ENCODE measurements at regions not wholly inside any gene's neighbourhood (a gene's known extent, or its start where the extent isn't known, plus 50 kb on each side); places are given as distances from the start of the nearest gene placed in this dataset.

DNA sequence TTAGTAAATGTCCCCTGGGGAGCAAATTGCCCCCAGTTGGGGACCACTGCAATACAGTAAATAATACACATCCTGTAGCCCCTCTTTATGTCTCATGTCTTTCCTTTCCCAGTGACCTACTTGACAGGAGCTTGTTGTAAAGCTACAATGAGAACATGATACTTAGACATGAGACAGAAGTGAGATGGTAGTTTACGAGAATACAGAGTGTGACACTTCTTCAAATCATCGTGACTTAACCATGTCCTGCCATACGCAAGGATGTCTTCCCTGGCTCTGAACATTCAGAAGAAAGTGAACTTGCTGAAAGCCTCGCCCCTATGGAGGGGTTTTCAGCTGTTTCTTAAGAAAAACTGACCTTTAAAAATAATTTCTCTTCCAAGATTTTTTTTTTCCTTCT is 101.0 kb upstream of the SPACA1 start:
- H3K27ac ChIP-seq (ENCODE audit: low read depth in 2 of 2, low read length in 2 of 2) = no peak overlapping the region
- H3K4me1 ChIP-seq (ENCODE audit: control insufficient read depth in 2 of 3, insufficient read depth in 2 of 3, low read depth in 1 of 3, low read length in 3 of 3) = no peaks in the 10 kb centered on the region
- intact Hi-C loops (cut with DNase I) = no loop called here
- no peak for FAIRE-seq
- H3K9me3 ChIP-seq (ENCODE audit: control insufficient read depth in 2 of 3, insufficient read depth in 1 of 3, low read length in 3 of 3) = no peaks in the 10 kb centered on the region
- H3K27me3 ChIP-seq (ENCODE audit: control insufficient read depth, insufficient read depth, low read length) = no peaks in the 10 kb centered on the region
- no peak for TF ChIP-seq CTCF (IDR thresholded peaks at IDR 0.05; ENCODE audit: borderline replicate concordance, extremely low read depth, insufficient read depth)
- H3K36me3 ChIP-seq (ENCODE audit: control insufficient read depth in 2 of 3, insufficient read depth in 3 of 3, low read length in 3 of 3) = no peaks in the 10 kb centered on the region
- DNase-seq = no peak
- no peak overlapping the region for H3K4me3 ChIP-seq (ENCODE audit: low read length in 3 of 3)
- no peak overlapping the region for H3K9ac ChIP-seq (ENCODE audit: low read length in 3 of 3)

- Histone ChIP-seq H3K4me3 (ENCODE audit: low read length in 3 of 3) (no peak overlapping the region), H3K9ac (ENCODE audit: low read length in 3 of 3) (no peak overlapping the region), H3K36me3 (ENCODE audit: control insufficient read depth in 2 of 3, insufficient read depth in 3 of 3, low read length in 3 of 3) (no peaks in the 10 kb centered on the region), H3K27ac (ENCODE audit: low read depth in 2 of 2, low read length in 2 of 2) (no peak overlapping the region), H3K27me3 (ENCODE audit: control insufficient read depth, insufficient read depth, low read length) (no peaks in the 10 kb centered on the region), H3K9me3 (ENCODE audit: control insufficient read depth in 2 of 3, insufficient read depth in 1 of 3, low read length in 3 of 3) (no peaks in the 10 kb centered on the region), H3K4me1 (ENCODE audit: control insufficient read depth in 2 of 3, insufficient read depth in 2 of 3, low read depth in 1 of 3, low read length in 3 of 3) (no peaks in the 10 kb centered on the region)
- no peak for DNase-seq
- no peak for FAIRE-seq
- TF ChIP-seq CTCF (IDR thresholded peaks at IDR 0.05; ENCODE audit: borderline replicate concordance, extremely low read depth, insufficient read depth) = no peak
- intact Hi-C loops (cut with DNase I) = no loop called here
Observed at GRCh38 chr6:87945966-87946365, 101.7 kb upstream of the SPACA1 start.

- no peak for TF ChIP-seq CTCF (IDR thresholded peaks at IDR 0.05; ENCODE audit: borderline replicate concordance, extremely low read depth, insufficient read depth)
- H3K9me3 ChIP-seq (ENCODE audit: control insufficient read depth in 2 of 3, insufficient read depth in 1 of 3, low read length in 3 of 3) = no peaks in the 10 kb centered on the region
- H3K36me3 ChIP-seq (ENCODE audit: control insufficient read depth in 2 of 3, insufficient read depth in 3 of 3, low read length in 3 of 3) = no peaks in the 10 kb centered on the region
- H3K27me3 ChIP-seq (ENCODE audit: control insufficient read depth, insufficient read depth, low read length) = no peaks in the 10 kb centered on the region
- intact Hi-C loops (cut with DNase I) = no loop called here
- peak in 2 of 5 donors; percentile 47 to 53 for DNase-seq
- H3K9ac ChIP-seq (ENCODE audit: low read length in 3 of 3) = no peak overlapping the region
- FAIRE-seq = no peak
- no peaks in the 10 kb centered on the region for H3K4me1 ChIP-seq (ENCODE audit: control insufficient read depth in 2 of 3, insufficient read depth in 2 of 3, low read depth in 1 of 3, low read length in 3 of 3)
- H3K27ac ChIP-seq (ENCODE audit: low read depth in 2 of 2, low read length in 2 of 2) = no peak overlapping the region
- H3K4me3 ChIP-seq (ENCODE audit: low read length in 3 of 3) = no peak overlapping the region
Observed at GRCh38 chr6:87945181-87945580, 102.5 kb upstream of the SPACA1 start.

GRCh38 chr6:87944541-87944954 is 103.1 kb upstream of the SPACA1 start:
- Histone ChIP-seq H3K27me3 (ENCODE audit: control insufficient read depth, insufficient read depth, low read length) (no peaks in the 10 kb centered on the region), H3K9ac (ENCODE audit: low read length in 3 of 3) (no peak overlapping the region), H3K9me3 (ENCODE audit: control insufficient read depth in 2 of 3, insufficient read depth in 1 of 3, low read length in 3 of 3) (no peaks in the 10 kb centered on the region), H3K4me1 (ENCODE audit: control insufficient read depth in 2 of 3, insufficient read depth in 2 of 3, low read depth in 1 of 3, low read length in 3 of 3) (no peaks in the 10 kb centered on the region), H3K27ac (ENCODE audit: low read depth in 2 of 2, low read length in 2 of 2) (no peak overlapping the region), H3K4me3 (ENCODE audit: low read length in 3 of 3) (no peak overlapping the region), H3K36me3 (ENCODE audit: control insufficient read depth in 2 of 3, insufficient read depth in 3 of 3, low read length in 3 of 3) (no peaks in the 10 kb centered on the region)
- DNase-seq (peak in 4 of 5 donors; percentile 42 to 72 (median 49)), FAIRE-seq (no peak)
- TF ChIP-seq CTCF (IDR thresholded peaks at IDR 0.05; ENCODE audit: borderline replicate concordance, extremely low read depth, insufficient read depth) = no peak
- intact Hi-C loops (cut with DNase I) = no loop called here

Measured in kidney (tissue), 13 donors.